ENCODE measurements at regions not wholly inside any gene's neighbourhood (a gene's known extent, or its start where the extent isn't known, plus 50 kb on each side); places are given as distances from the start of the nearest gene placed in this dataset.

- no peak for TF ChIP-seq POLR2A (IDR thresholded peaks at IDR 0.05; ENCODE audit: low read length)
- TF ChIP-seq MAX (IDR thresholded peaks at IDR 0.05), result no peak
- TF ChIP-seq, protein P1, sequence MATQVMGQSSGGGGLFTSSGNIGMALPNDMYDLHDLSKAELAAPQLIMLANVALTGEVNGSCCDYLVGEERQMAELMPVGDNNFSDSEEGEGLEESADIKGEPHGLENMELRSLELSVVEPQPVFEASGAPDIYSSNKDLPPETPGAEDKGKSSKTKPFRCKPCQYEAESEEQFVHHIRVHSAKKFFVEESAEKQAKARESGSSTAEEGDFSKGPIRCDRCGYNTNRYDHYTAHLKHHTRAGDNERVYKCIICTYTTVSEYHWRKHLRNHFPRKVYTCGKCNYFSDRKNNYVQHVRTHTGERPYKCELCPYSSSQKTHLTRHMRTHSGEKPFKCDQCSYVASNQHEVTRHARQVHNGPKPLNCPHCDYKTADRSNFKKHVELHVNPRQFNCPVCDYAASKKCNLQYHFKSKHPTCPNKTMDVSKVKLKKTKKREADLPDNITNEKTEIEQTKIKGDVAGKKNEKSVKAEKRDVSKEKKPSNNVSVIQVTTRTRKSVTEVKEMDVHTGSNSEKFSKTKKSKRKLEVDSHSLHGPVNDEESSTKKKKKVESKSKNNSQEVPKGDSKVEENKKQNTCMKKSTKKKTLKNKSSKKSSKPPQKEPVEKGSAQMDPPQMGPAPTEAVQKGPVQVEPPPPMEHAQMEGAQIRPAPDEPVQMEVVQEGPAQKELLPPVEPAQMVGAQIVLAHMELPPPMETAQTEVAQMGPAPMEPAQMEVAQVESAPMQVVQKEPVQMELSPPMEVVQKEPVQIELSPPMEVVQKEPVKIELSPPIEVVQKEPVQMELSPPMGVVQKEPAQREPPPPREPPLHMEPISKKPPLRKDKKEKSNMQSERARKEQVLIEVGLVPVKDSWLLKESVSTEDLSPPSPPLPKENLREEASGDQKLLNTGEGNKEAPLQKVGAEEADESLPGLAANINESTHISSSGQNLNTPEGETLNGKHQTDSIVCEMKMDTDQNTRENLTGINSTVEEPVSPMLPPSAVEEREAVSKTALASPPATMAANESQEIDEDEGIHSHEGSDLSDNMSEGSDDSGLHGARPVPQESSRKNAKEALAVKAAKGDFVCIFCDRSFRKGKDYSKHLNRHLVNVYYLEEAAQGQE (IDR thresholded peaks at IDR 0.05), result no peak
- TF ChIP-seq RAD21 (conservative IDR thresholded peaks at IDR 0.05 in 1 of 2, IDR thresholded peaks at IDR 0.05 in 1 of 2), result no peak
- no peak for TF ChIP-seq EP300 (IDR thresholded peaks at IDR 0.05)
- TF ChIP-seq CTCF (IDR thresholded peaks at IDR 0.05), result no peak
- TF ChIP-seq BHLHE40 (IDR thresholded peaks at IDR 0.05; ENCODE audit: low read depth, low read length), result no peak
These were observed 100.6 kb upstream of the PRR23E start for GRCh38 chr3:127092368-127092767.

Data from A549 (cell line).